ENCODE measurements at regions not wholly inside any gene's neighbourhood (a gene's known extent, or its start where the extent isn't known, plus 50 kb on each side); places are given as distances from the start of the nearest gene placed in this dataset.
"Not testable (repeated sequence)": the region's sequence is repeated elsewhere in the genome, so short reads cannot be mapped to it uniquely, and the experiment has no call there.

GRCh38 chr10:27315082-27315481, 74.5 kb upstream of the ACBD5 start:
- not testable (repeated sequence) for TF ChIP-seq CTCF, POLR2A (IDR thresholded peaks at IDR 0.05)
